ENCODE measurements at regions not wholly inside any gene's neighbourhood (a gene's known extent, or its start where the extent isn't known, plus 50 kb on each side); places are given as distances from the start of the nearest gene placed in this dataset.

DNA sequence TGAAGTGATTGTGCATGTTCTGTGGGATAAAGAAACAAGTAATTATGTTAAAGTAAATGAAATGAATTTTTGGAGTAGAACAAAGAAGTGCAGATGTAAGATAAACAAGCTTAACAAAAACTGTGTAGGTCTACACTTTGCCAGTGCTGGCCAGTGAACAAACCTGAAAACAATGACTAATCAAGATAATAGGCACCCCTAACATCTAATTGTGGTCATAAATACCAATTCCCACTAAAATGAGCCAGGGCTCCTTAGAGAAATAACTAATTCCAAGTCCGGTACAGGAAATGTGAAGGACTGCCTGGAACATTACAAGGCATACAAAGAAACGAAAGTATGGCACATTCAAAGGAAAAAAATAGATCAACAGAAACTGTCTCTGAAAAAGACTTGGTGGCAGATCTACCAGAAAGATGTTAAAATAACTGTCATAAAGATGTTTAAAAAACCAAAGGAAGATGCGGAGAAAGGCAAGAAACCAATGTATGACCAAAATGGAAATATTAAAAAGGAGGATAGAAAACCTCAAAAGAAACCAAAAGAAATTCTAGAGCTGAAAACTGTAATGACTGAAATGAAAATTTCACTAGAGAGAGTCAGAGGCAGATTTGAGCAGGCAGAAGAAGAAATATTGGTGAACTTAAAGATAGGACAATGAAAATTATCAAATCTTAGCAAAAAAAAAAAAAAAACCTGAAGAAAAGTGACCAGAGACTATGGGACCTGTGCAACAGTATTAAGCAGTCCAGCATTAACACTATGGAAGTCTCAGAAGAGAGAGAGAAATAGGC lies 94.7 kb upstream of the SLC66A3 start:
- in situ Hi-C loops (cut with HindIII; ENCODE audit: low pct_unique_long_range_greater_than_20kb, low sequenced_read_pairs): no loop called here
- TF ChIP-seq JUND (IDR thresholded peaks at IDR 0.05; ENCODE audit: low read depth): no peak
- DNase-seq (ENCODE audit: low read depth in 1 of 2, low spot score in 1 of 2): no peak

DNA sequence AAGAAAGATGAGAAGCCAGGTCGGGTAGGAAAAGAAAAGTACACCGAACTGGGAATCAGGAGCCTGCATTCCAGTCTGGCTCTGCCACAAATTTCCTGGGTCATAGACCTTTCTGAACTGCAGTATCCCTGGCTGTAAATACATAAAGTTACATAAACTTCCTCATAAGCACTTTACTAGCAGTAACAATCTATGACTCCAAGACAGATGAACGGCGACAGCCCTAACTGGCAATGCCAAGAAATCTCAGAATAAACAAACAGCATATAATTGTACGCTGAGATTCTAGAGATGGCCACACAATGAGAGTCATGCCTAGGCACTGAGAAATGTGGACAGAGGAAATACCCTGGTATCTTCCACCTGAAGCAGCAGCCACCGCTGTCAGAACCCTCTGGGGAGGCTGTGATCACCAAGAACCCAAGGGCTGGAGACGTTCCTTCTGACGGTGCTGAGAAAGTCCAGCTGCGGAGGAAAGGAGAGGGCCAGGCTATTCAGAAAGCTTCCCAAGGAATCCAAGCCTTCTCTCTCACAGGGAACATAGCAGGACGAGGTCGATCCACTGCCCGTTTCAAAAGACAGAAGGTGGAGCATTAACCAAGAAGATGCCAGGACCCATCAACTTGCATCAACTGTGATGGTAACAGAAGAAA lies 89.3 kb upstream of the SLC66A3 start:
- in situ Hi-C loops (cut with HindIII; ENCODE audit: low pct_unique_long_range_greater_than_20kb, low sequenced_read_pairs): no loop called here
- peak; percentile 5 to 51 for DNase-seq (ENCODE audit: low read depth in 1 of 2, low spot score in 1 of 2)
- no peak for TF ChIP-seq JUND (IDR thresholded peaks at IDR 0.05; ENCODE audit: low read depth)

GRCh38 chr2:11067221-11068078 lies 87.8 kb upstream of the SLC66A3 start:
- no peak for DNase-seq (ENCODE audit: low read depth in 1 of 2, low spot score in 1 of 2)
- in situ Hi-C loops (cut with HindIII; ENCODE audit: low pct_unique_long_range_greater_than_20kb, low sequenced_read_pairs): no loop called here
- no peak for TF ChIP-seq JUND (IDR thresholded peaks at IDR 0.05; ENCODE audit: low read depth)

GRCh38 chr2:11068079-11068741 lies 87.1 kb upstream of the SLC66A3 start:
- DNase-seq (ENCODE audit: low read depth in 1 of 2, low spot score in 1 of 2): no peak
- in situ Hi-C loops (cut with HindIII; ENCODE audit: low pct_unique_long_range_greater_than_20kb, low sequenced_read_pairs): no loop called here
- TF ChIP-seq JUND (IDR thresholded peaks at IDR 0.05; ENCODE audit: low read depth): no peak

DNA sequence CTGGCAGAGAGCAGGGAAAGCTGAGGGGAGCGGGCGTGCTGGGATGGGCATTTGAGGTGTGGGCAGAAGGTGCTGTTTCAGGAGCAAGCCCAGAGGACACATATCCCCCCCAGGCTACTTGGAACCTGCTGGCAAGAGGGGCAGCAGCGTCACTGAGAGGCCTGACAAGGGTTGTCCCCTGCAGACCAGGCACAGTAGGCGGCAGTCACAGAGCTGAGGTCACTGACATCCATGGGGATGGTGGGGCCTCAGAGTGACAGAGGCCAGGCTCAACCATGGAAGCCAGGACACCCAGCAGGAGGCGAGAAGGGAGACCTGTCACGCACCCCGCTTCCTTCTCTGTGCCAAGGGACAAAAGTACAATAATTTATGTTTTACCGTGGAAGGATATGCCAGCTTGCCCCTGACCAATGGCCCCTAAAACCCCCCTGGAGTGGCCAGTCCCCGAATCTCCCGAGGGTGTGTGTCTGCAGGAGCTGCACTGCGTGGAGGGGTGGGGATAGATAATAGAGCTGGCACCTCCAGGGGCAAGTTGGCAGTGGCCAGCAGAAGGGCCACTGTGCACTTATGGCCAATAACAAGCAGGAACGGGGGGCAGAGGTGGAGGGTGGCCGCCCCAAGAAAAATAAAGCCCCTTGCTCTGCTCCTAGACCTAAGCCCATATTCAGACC lies 86.3 kb upstream of the SLC66A3 start:
- in situ Hi-C loops (cut with HindIII; ENCODE audit: low pct_unique_long_range_greater_than_20kb, low sequenced_read_pairs): no loop called here
- no peak for DNase-seq (ENCODE audit: low read depth in 1 of 2, low spot score in 1 of 2)
- TF ChIP-seq JUND (IDR thresholded peaks at IDR 0.05; ENCODE audit: low read depth): no peak

GRCh38 chr2:11069566-11070185 lies 85.6 kb upstream of the SLC66A3 start:
- no peak for DNase-seq (ENCODE audit: low read depth in 1 of 2, low spot score in 1 of 2)
- TF ChIP-seq JUND (IDR thresholded peaks at IDR 0.05; ENCODE audit: low read depth): no peak
- in situ Hi-C loops (cut with HindIII; ENCODE audit: low pct_unique_long_range_greater_than_20kb, low sequenced_read_pairs): no loop called here

DNA sequence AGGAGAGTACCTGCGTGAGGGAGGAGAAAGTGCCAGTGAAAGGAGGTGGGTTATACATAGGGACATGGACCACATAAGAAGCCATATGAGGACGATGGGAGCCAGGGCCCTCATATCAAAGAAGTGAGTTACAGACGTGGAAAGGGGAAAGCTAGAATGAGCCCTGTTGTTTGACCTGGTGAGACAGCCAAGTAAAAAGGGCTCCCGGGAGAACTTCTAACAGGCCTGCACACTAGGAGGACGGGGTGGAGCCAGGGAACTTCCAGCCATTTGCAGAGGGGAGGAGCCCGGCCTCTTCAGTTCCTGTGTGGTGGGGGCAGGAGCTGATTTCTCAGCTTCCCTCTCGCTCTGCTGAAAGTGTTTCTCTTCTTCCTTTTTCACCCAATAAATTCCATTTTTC lies 84.1 kb upstream of the SLC66A3 start:
- in situ Hi-C loops (cut with HindIII; ENCODE audit: low pct_unique_long_range_greater_than_20kb, low sequenced_read_pairs): no loop called here
- DNase-seq (ENCODE audit: low read depth in 1 of 2, low spot score in 1 of 2): peak in 1 of 2 experiments; percentile 15
- TF ChIP-seq JUND (IDR thresholded peaks at IDR 0.05; ENCODE audit: low read depth): no peak

DNA sequence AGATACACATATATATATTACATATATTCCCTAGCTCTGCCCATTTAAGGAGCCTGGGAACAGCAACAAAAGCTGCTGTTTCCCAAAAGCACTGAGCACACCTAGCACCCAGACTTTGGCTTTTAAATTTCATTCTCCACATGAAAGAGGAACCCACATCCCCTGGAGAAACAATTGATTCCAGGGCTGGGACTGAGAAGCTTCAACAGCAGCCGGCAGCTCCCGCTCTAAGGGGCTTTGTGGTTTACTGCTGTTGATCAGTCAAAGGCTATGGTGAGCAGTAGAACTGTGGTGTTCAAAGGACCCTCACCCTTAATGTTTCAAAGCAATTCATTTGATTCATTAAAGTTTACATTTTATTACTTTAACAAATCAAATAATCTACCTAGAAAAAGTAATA lies 83.3 kb upstream of the SLC66A3 start:
- TF ChIP-seq JUND (IDR thresholded peaks at IDR 0.05; ENCODE audit: low read depth): no peak
- DNase-seq (ENCODE audit: low read depth in 1 of 2, low spot score in 1 of 2): no peak
- in situ Hi-C loops (cut with HindIII; ENCODE audit: low pct_unique_long_range_greater_than_20kb, low sequenced_read_pairs): no loop called here

DNA sequence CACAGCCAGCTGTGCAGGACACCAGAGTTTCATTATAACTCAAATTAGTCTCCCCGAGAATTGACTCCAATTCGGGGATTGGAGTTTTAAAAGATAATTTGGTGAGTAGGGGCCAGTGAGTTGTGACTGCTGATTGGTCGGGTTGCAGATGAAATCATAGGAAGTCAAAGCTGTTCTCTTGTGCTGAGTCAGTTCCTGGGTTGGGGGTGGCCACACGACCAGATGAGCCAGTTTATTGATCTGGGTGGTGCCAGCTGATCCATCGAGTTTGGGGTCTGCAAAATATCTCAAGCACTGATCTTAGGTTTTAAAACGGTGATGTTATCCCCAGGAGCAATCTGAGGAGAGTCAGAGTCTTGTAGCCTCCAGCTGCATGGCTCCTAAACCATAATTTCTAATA lies 82.7 kb upstream of the SLC66A3 start:
- TF ChIP-seq JUND (IDR thresholded peaks at IDR 0.05; ENCODE audit: low read depth): no peak
- in situ Hi-C loops (cut with HindIII; ENCODE audit: low pct_unique_long_range_greater_than_20kb, low sequenced_read_pairs): no loop called here
- DNase-seq (ENCODE audit: low read depth in 1 of 2, low spot score in 1 of 2): no peak

DNA sequence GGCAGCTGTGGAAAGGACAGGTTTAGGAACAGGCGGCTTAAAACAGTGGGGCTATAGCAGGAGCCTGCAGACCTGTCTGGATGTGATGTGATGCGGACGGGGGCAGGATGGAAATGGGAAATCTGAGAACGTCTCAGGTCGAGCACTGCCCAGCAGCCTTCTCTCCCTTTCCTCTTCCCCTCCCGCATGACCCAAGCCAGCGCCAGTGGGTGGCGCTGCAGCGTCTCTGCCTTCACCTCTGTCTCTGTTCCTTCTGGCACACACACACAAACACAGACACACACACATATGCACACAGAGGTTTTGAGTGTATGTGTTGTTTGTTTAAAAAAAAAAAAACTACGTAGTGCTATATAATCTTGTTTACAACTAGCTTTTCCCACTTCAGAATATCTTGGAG lies 82.0 kb upstream of the SLC66A3 start:
- TF ChIP-seq JUND (IDR thresholded peaks at IDR 0.05; ENCODE audit: low read depth): no peak
- in situ Hi-C loops (cut with HindIII; ENCODE audit: low pct_unique_long_range_greater_than_20kb, low sequenced_read_pairs): no loop called here
- peak in 1 of 2 experiments; percentile 82 for DNase-seq (ENCODE audit: low read depth in 1 of 2, low spot score in 1 of 2)

DNA sequence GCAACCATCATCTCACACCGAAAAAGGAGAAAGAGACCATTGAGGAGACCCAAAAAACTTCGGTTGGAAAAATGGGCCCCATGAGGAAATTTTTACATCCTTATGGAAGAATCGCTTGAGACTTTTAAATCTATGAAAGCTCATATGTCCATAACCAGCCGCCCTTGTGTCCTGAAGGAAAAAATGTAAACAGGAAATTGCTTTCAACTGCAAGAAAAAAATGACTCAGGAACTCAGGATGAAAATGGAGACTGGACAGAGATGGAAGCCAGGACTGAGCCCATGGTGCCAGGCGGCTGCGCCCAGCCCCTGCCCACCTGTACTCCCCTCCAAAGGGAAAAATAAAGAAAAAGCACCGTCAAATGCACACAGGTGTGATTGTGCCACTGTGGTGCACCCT lies 81.5 kb upstream of the SLC66A3 start:
- in situ Hi-C loops (cut with HindIII; ENCODE audit: low pct_unique_long_range_greater_than_20kb, low sequenced_read_pairs): no loop called here
- TF ChIP-seq JUND (IDR thresholded peaks at IDR 0.05; ENCODE audit: low read depth): no peak
- DNase-seq (ENCODE audit: low read depth in 1 of 2, low spot score in 1 of 2): no peak
